ENCODE measurements at regions not wholly inside any gene's neighbourhood (a gene's known extent, or its start where the extent isn't known, plus 50 kb on each side); places are given as distances from the start of the nearest gene placed in this dataset.
"Not testable (repeated sequence)": the region's sequence is repeated elsewhere in the genome, so short reads cannot be mapped to it uniquely, and the experiment has no call there.

GRCh38 chr3:15851735-15852134 is 54.0 kb upstream of the ANKRD28 start:
- DNase-seq: no peak

- peak; percentile 68 for DNase-seq
These were observed 61.0 kb upstream of the ANKRD28 start for GRCh38 chr3:15858547-15859506.

GRCh38 chr3:15859507-15860013 is 61.8 kb upstream of the ANKRD28 start:
- DNase-seq: peak; percentile 94

GRCh38 chr3:15860014-15860934 is 62.5 kb upstream of the ANKRD28 start:
- DNase-seq: peak; percentile 80

GRCh38 chr3:15861163-15861562 is 63.4 kb upstream of the ANKRD28 start:
- DNase-seq: no peak

GRCh38 chr3:15872807-15873206 is 75.0 kb upstream of the ANKRD28 start:
- no peak for DNase-seq

- no peak for DNase-seq
These were observed 75.6 kb upstream of the ANKRD28 start for GRCh38 chr3:15873415-15873814.

GRCh38 chr3:15875016-15875689 is 77.4 kb upstream of the ANKRD28 start:
- no peak for DNase-seq

GRCh38 chr3:15876669-15877068 is 78.9 kb upstream of the ANKRD28 start:
- no peak for DNase-seq

GRCh38 chr3:15877813-15878212 is 80.0 kb upstream of the ANKRD28 start:
- no peak for DNase-seq

- not testable (repeated sequence) for DNase-seq
These were observed 82.0 kb upstream of the ANKRD28 start for GRCh38 chr3:15879787-15880186.

- DNase-seq: no peak
These were observed 84.8 kb upstream of the ANKRD28 start for GRCh38 chr3:15882577-15882976.

- DNase-seq: no peak
These were observed 86.4 kb upstream of the ANKRD28 start for GRCh38 chr3:15884132-15884531.

GRCh38 chr3:15886521-15886920 is 88.7 kb upstream of the ANKRD28 start:
- no peak for DNase-seq

GRCh38 chr3:15887261-15887660 is 89.5 kb upstream of the ANKRD28 start:
- no peak for DNase-seq

GRCh38 chr3:15889936-15890335 is 92.2 kb upstream of the ANKRD28 start:
- DNase-seq: no peak

- DNase-seq: peak; percentile 18
These were observed 94.8 kb upstream of the ANKRD28 start for GRCh38 chr3:15892311-15893227.

GRCh38 chr3:15894382-15894781 is 96.6 kb upstream of the ANKRD28 start:
- DNase-seq: no peak

- DNase-seq: no peak
These were observed 98.7 kb upstream of the ANKRD28 start for GRCh38 chr3:15896500-15896899.

GRCh38 chr3:15899388-15899787 is 101.6 kb upstream of the ANKRD28 start:
- peak; percentile 1 for DNase-seq

- DNase-seq: no peak
These were observed 105.4 kb upstream of the ANKRD28 start for GRCh38 chr3:15903164-15903563.
